ENCODE measurements at regions not wholly inside any gene's neighbourhood (a gene's known extent, or its start where the extent isn't known, plus 50 kb on each side); places are given as distances from the start of the nearest gene placed in this dataset.

DNA sequence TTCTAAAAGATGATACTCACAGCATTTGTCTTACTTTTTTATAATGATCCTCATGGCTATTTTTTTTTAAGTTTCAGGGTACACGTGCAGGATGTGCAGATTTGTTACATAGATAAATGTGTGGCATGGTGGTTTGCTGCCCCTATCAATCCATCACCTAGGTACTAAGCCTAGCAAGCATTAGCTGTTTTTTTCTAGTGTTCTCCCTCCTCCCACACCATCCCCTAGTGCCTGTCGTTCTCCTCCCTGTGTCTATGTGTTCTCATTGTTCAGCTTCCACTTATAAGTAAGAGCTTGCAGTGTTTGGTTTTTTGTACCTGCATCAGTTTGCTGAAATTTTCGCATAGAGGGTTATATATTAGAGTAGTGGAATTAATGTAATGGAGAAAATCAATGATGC lies 189.1 kb upstream of the CDH12 start:
- TF ChIP-seq, protein P1, sequence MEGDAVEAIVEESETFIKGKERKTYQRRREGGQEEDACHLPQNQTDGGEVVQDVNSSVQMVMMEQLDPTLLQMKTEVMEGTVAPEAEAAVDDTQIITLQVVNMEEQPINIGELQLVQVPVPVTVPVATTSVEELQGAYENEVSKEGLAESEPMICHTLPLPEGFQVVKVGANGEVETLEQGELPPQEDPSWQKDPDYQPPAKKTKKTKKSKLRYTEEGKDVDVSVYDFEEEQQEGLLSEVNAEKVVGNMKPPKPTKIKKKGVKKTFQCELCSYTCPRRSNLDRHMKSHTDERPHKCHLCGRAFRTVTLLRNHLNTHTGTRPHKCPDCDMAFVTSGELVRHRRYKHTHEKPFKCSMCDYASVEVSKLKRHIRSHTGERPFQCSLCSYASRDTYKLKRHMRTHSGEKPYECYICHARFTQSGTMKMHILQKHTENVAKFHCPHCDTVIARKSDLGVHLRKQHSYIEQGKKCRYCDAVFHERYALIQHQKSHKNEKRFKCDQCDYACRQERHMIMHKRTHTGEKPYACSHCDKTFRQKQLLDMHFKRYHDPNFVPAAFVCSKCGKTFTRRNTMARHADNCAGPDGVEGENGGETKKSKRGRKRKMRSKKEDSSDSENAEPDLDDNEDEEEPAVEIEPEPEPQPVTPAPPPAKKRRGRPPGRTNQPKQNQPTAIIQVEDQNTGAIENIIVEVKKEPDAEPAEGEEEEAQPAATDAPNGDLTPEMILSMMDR (IDR thresholded peaks at IDR 0.05), result no peak
- no peak for TF ChIP-seq ZFX (IDR thresholded peaks at IDR 0.05; ENCODE audit: borderline replicate concordance)

Measured in 22Rv1 (cell line).